Motor neuron (in vitro differentiated cells): ENCODE measurements at regions not wholly inside any gene's neighbourhood (a gene's known extent, or its start where the extent isn't known, plus 50 kb on each side); places are given as distances from the start of the nearest gene placed in this dataset.
A peak's percentile ranks its signal among the peaks of the same experiment; 100 is the strongest.

Experiments
- ATAC-seq, 8 experiments: fragments of 200-7000 bp; cut with Tn5 transposase; replicated peaks in 6 of 8; 2 replicates each; pipeline ENCODE4 v1.8.0; 2021; ENCODE audit warnings: mild to moderate bottlenecking in 8 of 8, moderate library complexity in 8 of 8
- H3K27ac ChIP-seq, 2 donors: fragments of 250-450 bp; sonication (Bioruptor Pico); 2 replicates each; pipeline ENCODE4 v1.9.0; 2021; ENCODE audit warnings: antibody characterized with exemption in 2 of 2, mild to moderate bottlenecking in 2 of 2, moderate library complexity in 1 of 2
- H3K4me1 ChIP-seq, 2 donors: fragments of 250-450 bp; sonication (Bioruptor Pico); replicated peaks in 1 of 2; 2 replicates each; pipeline ENCODE4 v1.6.1; 2021; ENCODE audit warnings: antibody characterized with exemption in 2 of 2, mild to moderate bottlenecking in 2 of 2, moderate library complexity in 1 of 2
- H3K4me3 ChIP-seq, 5 donors: fragments of 250-450 bp; sonication (Bioruptor Pico); 2 replicates each; pipeline ENCODE4 v1.9.0; 2021; ENCODE audit warnings: antibody characterized with exemption in 5 of 5, mild to moderate bottlenecking in 5 of 5, moderate library complexity in 4 of 5
- WGBS, 10 experiments: fragments of 450-650 bp; shearing (Covaris generic); methylation state at CpG; one replicate each; pipeline ENCODE4 v1.0.0; 2022; 5-methylcytosine and 5-hydroxymethylcytosine counted together
- in situ Hi-C, 9 experiments: fragments of 400-800 bp; cut with MboI; loops; one replicate each; pipeline ENCODE4 v1.15.0; 2021; ENCODE audit warnings: low sequenced_read_pairs in 9 of 9, low pct_unique_long_range_greater_than_20kb in 2 of 9; ENCODE audit not compliant: unreplicated experiment in 9 of 9

DNA sequence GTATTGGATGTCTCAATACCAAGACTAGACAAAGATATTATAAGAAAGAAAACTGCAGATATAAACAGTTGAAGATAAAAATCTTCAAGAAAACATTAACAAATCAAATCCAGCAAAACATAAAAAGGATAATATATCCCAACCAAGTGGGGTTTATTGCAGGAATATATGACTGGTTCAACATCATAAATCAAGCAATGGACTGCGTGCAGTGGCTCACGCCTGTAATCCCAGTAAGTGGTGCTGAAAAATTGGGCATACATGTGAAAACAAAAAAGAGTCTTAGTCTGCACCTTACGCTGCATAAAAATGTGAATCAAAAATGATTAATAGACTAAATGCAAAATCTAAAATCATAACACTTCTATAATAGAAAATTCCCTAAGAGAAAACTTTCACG, 112.9 kb upstream of the PDE4B start:
- ATAC-seq = no peak
- Histone ChIP-seq H3K27ac (no peak overlapping the region), H3K4me1 (no peaks in the 10 kb centered on the region), H3K4me3 (no peak overlapping the region)
- WGBS, 10 experiments = 65 to 100% (median 92%) methylated on average over 3 to 4 of the region's 4 CpGs
- in situ Hi-C loops = loop anchor here in 4 of 9 experiments (10.0 to 25.0 kb wide), 4 partner anchors 242 to 617 kb away; no protein-coding TSS in a partner anchor

DNA sequence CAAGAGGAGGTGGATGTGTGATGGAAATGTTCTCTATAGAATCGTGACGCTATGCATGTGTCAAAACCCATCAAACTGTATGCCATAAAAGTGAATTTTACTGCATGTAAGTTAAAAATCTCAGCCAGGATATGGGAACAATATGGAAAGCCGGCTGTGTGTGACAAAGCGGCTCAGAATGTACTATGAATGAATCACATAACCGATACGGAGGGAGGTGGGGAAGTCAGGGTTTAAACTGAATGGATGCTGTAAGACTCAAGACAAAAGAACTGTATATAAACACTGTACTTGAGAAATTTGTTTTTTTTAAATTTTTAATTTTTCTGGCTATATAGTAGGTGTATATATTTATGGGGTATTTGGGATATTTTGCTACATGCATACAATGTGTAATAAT, 111.6 kb upstream of the PDE4B start:
- WGBS, 10 experiments = 7 to 93% (median 74%) methylated on average over 2 to 5 of the region's 6 CpGs
- in situ Hi-C loops = loop anchor here in 4 of 9 experiments (10.0 to 25.0 kb wide), 4 partner anchors 244 to 619 kb away; no protein-coding TSS in a partner anchor
- ATAC-seq = peak in 2 of 8 experiments; percentile 27 to 31
- H3K27ac ChIP-seq = no peak overlapping the region
- no peaks in the 10 kb centered on the region for H3K4me1 ChIP-seq
- H3K4me3 ChIP-seq = no peak overlapping the region

DNA sequence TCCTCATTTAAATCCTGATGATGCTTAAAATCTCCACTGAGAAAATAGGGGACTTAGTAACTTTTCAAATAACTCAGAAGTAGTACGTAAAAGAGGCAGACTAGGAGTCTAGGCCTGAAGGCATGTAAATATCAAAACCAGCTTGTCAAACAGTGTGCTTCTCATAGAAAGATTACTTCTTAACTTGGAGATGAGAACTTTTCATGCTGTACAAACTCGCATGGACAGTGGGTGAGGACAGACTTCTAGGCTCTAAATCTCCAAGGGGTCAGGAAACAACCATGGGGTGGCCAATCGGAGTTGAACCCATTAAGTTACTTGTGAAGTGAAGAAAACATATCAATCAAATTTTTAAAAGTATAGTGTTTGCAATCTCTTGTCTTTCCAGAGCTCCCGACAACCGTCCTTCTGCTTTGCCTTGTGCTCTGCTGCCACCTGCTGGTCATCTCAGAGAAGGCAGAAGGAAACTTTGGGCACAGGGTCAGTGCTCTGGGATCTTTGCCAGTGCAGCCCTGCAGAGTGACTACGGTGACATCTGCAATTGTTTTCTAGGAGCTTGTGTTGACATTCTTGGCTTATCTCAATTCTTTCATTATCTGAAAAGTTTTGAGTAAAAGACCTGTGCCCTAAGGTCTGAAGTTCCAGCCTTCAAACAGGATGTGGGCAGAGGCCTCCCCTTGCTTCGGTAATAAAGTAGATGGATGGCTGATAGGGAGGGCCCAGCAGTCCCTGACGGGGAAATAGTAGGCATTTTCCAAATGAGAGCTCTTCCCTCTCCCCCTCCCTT, 105.1 kb upstream of the PDE4B start:
- in situ Hi-C loops = loop anchor here in 4 of 9 experiments (10.0 to 25.0 kb wide), 4 partner anchors 250 to 625 kb away; no protein-coding TSS in a partner anchor
- WGBS, 10 experiments = 0 to 38% (median 20%) methylated on average over 3 to 8 of the region's 8 CpGs
- Histone ChIP-seq H3K27ac (no peak overlapping the region), H3K4me3 (no peak overlapping the region), H3K4me1 (peaks cover 0 to 3% of the 10 kb centered on the region in 2 donors)
- ATAC-seq = peak; percentile 78 to 96 (median 89)

DNA sequence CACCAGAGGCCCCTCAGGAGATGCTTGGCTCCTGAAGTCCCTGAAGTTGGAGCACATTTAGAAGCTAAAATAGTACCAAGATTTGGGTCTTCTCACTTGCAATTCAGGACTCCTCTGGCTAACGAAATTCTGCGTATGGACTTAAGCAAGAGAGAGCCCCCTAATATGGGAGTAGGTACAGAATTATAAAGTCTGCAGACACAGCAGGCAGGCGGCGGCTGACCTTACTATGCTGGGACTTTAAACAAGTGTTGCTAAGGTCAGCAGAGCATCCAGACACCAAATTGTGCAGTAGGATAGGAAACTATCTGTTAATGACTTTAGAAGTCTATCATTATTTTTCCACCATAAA, 104.5 kb upstream of the PDE4B start:
- Histone ChIP-seq H3K4me3 (no peak overlapping the region), H3K27ac (no peak overlapping the region), H3K4me1 (peaks cover 0 to 3% of the 10 kb centered on the region in 2 donors)
- in situ Hi-C loops = loop anchor here in 4 of 9 experiments (10.0 to 25.0 kb wide), 4 partner anchors 251 to 626 kb away; no protein-coding TSS in a partner anchor
- ATAC-seq = no peak
- WGBS, 10 experiments = 57 to 97% (median 89%) methylated on average over 2 to 4 of the region's 4 CpGs; no CpG with 5 or more reads in 4 of the 10 experiments

DNA sequence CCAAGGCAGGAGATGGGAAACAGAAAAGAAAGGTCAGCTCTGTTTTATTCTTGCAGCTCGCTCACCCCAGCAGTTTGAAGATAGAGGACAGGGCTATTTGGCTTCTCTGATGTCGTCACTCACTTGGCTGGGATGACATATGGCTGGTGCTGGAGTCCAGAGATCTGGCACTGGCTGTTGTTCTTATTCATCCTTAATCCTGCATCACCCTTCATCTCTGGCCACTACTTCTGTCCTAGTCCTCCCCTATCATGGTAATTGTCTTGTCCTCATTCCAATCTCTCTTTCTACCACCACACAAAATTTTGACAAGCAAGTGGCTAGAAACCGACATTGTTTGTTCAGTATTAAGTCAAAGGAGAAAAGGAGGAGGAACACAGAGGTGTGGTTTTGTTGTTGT, 103.8 kb upstream of the PDE4B start:
- peaks cover 0 to 3% of the 10 kb centered on the region in 2 donors for H3K4me1 ChIP-seq
- no peak overlapping the region for H3K27ac ChIP-seq
- no peak for ATAC-seq
- in situ Hi-C loops = loop anchor here in 4 of 9 experiments (10.0 to 25.0 kb wide), 4 partner anchors 252 to 627 kb away; no protein-coding TSS in a partner anchor
- H3K4me3 ChIP-seq = no peak overlapping the region
- whole genome bisulfite sequencing, 10 experiments = 0 to 92% (median 78%) methylated on average over 1 to 3 of the region's 3 CpGs; no CpG with 5 or more reads in 1 of the 10 experiments

DNA sequence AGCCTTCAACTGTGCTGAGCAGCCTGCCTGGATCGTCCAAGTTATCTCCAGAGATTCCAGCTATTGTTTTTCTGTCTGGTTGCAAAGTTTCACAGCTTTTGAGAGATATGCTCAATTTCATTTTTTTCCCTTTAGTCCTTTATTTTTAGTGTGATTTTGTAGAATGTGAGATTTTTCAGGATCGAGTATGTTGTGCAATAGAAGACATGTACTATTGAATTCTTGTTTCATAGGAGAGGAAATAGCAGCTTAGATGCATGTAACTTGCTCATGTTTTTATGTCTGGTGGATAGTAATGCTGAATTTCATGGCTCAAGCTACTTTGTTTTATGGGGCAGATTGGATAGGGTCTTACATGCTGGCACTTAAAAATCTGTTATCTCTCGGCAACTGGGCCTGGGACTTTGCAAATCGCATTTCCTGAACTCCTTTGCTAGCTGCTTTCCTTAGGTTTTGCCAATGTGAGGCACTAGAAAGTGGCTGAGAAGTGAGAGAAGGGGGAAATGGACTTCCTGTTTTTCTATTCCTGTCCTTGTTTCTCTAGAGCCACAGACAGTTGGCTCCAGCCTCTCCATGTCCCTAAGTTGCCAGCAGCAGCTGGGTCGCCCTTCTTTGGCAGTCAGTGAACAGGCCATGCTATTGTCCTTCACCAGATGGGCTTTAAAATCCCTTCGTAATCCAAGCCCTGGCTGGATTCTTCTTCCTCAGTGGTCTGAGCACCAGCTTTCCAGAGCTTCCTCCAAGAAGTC, 101.4 kb upstream of the PDE4B start:
- Histone ChIP-seq H3K4me1 (peaks cover 0 to 3% of the 10 kb centered on the region in 2 donors), H3K27ac (no peak overlapping the region), H3K4me3 (no peak overlapping the region)
- ATAC-seq = no peak
- in situ Hi-C loops = loop anchor here in 4 of 9 experiments (10.0 to 25.0 kb wide), 4 partner anchors 254 to 629 kb away; no protein-coding TSS in a partner anchor
- 0 to 100% (median 83%) methylated on average over 1 to 6 of the region's 6 CpGs for WGBS, 10 experiments

DNA sequence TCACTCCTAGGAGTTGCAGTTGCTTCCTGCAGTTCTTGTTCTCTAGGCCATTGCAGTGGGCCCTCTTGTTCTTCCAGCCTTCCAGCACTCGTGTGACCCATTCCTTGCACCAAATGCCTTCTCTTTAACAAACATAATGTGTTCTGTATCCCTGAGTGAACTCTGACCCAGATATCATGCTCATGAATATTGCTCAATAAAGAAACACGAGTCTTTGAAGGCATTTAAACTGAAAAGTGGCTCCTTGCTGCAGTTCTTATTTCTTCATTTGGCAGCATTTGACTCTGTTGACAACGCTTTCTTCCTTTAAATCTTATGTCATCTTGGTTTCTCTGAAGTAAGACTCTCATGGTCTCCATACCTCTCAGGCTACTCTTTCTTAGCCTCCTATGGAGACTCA, 100.7 kb upstream of the PDE4B start:
- ATAC-seq = no peak
- 6 to 92% (median 75%) methylated on average over 2 to 3 of the region's 3 CpGs for WGBS, 10 experiments
- peaks cover 0 to 3% of the 10 kb centered on the region in 2 donors for H3K4me1 ChIP-seq
- no peak overlapping the region for H3K4me3 ChIP-seq
- in situ Hi-C loops = loop anchor here in 4 of 9 experiments (10.0 to 25.0 kb wide), 4 partner anchors 255 to 630 kb away; no protein-coding TSS in a partner anchor
- no peak overlapping the region for H3K27ac ChIP-seq

DNA sequence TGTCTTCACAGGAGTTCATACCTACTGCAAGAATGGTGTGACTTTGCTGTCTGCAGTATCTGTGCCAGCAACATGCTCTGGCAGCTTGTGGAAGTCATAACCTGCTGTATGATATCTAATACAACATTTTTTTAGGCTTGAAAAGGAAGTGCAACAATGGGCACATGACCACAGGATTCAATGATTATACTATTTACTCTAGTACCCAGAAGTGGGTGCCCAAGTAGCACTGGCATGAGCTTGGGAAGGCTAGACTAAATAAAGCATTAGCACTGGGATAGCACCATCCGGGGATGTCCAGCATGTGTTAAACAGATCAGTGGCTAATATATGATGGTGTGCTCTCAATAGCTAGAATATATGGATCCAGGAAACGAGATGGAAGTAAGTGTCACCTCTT, 98.6 kb upstream of the PDE4B start:
- Histone ChIP-seq H3K4me1 (no peaks in the 10 kb centered on the region), H3K27ac (no peak overlapping the region), H3K4me3 (no peak overlapping the region)
- 0 to 100% (median 79%) methylated on average over 1 to 2 of the region's 2 CpGs; no CpG with 5 or more reads in 4 of the 10 experiments for WGBS, 10 experiments
- in situ Hi-C loops = loop anchor here in 4 of 9 experiments (10.0 to 25.0 kb wide), 4 partner anchors 257 to 632 kb away; no protein-coding TSS in a partner anchor
- no peak for ATAC-seq

DNA sequence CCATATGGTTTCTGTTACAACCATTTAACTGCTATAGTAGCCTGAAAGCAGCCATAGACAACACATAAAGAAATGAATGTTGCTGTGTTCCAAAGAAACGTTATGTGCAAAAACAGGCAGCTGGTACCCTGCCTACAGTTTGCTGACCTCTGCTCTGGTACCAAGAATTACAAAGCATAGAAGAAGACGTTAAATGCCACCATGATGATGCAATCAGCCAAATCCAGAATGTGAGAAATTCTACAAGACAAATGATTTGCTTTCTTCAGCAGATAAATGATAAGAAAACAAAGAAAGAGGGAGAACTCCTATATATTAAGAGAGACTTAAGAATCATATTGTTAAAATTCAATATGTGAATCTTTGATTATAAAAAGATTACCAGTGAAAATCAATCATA, 97.8 kb upstream of the PDE4B start:
- Histone ChIP-seq H3K4me1 (no peaks in the 10 kb centered on the region), H3K4me3 (no peak overlapping the region), H3K27ac (no peak overlapping the region)
- WGBS, 10 experiments = 10 to 100% (median 71%) methylated on average over 1 to 2 of the region's 2 CpGs
- in situ Hi-C loops = loop anchor here in 4 of 9 experiments (10.0 to 25.0 kb wide), 4 partner anchors 258 to 633 kb away; no protein-coding TSS in a partner anchor
- ATAC-seq = no peak

DNA sequence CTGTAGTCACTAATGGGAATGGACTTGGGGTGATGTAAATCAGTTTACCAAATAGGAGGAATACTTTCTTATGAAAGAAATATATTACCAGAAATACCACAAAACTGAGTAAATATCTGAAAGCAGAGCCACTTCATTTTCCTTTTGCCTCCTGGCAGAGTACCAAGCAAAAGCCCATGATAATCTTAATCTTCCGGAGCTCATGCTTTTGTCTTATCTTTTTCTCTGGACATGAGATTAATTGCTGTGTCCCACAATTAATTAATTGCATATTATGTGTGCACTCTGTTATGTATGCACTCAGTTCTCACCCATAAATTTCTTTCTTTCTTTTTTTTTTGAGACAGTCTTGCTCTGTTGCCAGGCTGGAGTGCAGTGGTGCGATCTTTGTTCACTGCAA, 94.1 kb upstream of the PDE4B start:
- in situ Hi-C loops = loop anchor here in 4 of 9 experiments (10.0 to 25.0 kb wide), 4 partner anchors 261 to 636 kb away; no protein-coding TSS in a partner anchor
- 62 to 100% (median 100%) methylated on average over 1 to 2 of the region's 2 CpGs; no CpG with 5 or more reads in 1 of the 10 experiments for WGBS, 10 experiments

DNA sequence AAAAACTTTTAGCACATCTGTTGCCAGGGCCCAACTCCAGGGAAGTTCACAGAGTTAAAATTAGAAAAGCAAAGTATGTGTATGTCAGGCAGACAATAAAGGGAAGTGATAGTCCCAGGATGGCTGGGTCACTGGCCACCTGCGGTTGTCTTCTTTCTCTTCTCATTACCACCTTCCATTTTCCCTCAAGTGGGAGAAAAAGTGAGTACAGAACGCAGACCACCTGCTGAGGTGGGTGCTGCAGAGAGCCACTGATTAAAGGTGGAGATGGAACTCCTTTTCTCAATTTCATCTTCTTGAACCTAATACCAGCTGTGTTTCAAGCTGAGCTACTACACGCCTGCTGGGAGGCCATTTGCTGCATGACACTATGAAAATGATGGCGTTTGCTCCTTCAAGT, 88.8 kb upstream of the PDE4B start:
- ATAC-seq = no peak
- no peak overlapping the region for H3K4me3 ChIP-seq
- no peak overlapping the region for H3K27ac ChIP-seq
- no peaks in the 10 kb centered on the region for H3K4me1 ChIP-seq
- in situ Hi-C loops = loop anchor here in 2 of 9 experiments (25.0 kb wide), 2 partner anchors 233 to 533 kb away; no protein-coding TSS in a partner anchor
- 38 to 100% (median 62%) methylated on average over 1 to 4 of the region's 4 CpGs; no CpG with 5 or more reads in 4 of the 10 experiments for WGBS, 10 experiments

More for the DNA sequence above, 94.1 kb upstream of the PDE4B start:
- H3K27ac ChIP-seq = no peak overlapping the region
- no peak for ATAC-seq
- H3K4me1 ChIP-seq = no peaks in the 10 kb centered on the region
- no peak overlapping the region for H3K4me3 ChIP-seq

DNA sequence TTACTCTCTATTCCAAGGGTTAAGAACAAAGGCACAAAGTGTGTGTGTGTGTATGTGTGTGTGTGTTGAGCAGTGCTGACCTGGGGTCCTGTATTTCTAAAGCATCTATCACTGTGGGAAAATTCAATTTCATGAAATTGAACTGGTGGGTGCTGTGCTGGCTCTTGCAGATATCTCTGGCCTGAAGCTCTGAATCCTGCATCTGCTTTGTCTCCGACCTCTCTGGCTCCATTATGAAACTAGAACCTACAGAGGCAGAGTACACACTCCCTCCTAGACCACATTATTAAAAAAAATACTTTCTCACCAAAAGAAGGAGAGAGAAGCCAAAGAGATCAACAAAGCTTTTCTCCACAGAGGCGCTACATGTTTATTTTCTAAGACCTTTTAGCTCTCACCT, 88.4 kb upstream of the PDE4B start:
- Histone ChIP-seq H3K27ac (no peak overlapping the region), H3K4me3 (no peak overlapping the region), H3K4me1 (no peaks in the 10 kb centered on the region)
- in situ Hi-C loops = loop anchor here in 2 of 9 experiments (25.0 kb wide), 2 partner anchors 233 to 533 kb away; no protein-coding TSS in a partner anchor
- 0 to 94% (median 60%) methylated on average over 1 to 2 of the region's 2 CpGs; no CpG with 5 or more reads in 3 of the 10 experiments for WGBS, 10 experiments
- ATAC-seq = no peak
